A673 (cell line): ENCODE measurements at regions not wholly inside any gene's neighbourhood (a gene's known extent, or its start where the extent isn't known, plus 50 kb on each side); places are given as distances from the start of the nearest gene placed in this dataset.

Experiments used
- BruUV-seq: library from RNA; stranded (reverse); fragments of 400-500 nt; replicated peaks from 2 replicates; lab custom pipeline; 2021; lab: Mats Ljungman, UMichigan
- CTCF ChIA-PET: fragments of 300-600 bp; sonication (Branson Sonifier 250); formaldehyde crosslinking; loops from one replicate; lab custom pipeline; 2022; ENCODE audit warnings: antibody characterized with exemption; lab: Charles Lee
- POLR2A ChIA-PET: fragments of 300-600 bp; sonication (Branson Sonifier 250); formaldehyde crosslinking; loops from one replicate; lab custom pipeline; 2022; ENCODE audit warnings: antibody characterized with exemption; ENCODE audit not compliant: low non-redundant PET; lab: Charles Lee
- DNase-seq: peaks from one replicate; pipeline ENCODE4 v3.0.0-alpha.2; 2015; ENCODE audit warnings: low spot score
- H3K27ac ChIP-seq: fragments of 200-600 bp; sonication (generic); 2 replicates; pipeline ENCODE4 v1.5.1; 2016; ENCODE audit warnings: mixed run types, low read depth, mild to moderate bottlenecking, mixed read lengths, antibody characterized with exemption, low read length; ENCODE audit not compliant: poor library complexity, severe bottlenecking
- H3K27me3 ChIP-seq: fragments of 200-600 bp; sonication (generic); replicated peaks from 2 replicates; pipeline ENCODE4 v1.6.1; 2017; ENCODE audit warnings: mixed run types, low read depth, mild to moderate bottlenecking, mixed read lengths, antibody characterized with exemption, low read length; ENCODE audit not compliant: insufficient read depth, poor library complexity
- H3K36me3 ChIP-seq: fragments of 200-600 bp; sonication (generic); 2 replicates; pipeline ENCODE4 v1.6.1; 2016; ENCODE audit warnings: mixed run types, mild to moderate bottlenecking, mixed read lengths, antibody characterized with exemption, low read length; ENCODE audit not compliant: insufficient read depth, poor library complexity, severe bottlenecking
- H3K4me1 ChIP-seq: fragments of 200-600 bp; sonication (generic); 2 replicates; pipeline ENCODE4 v1.6.1; 2017; ENCODE audit warnings: mixed run types, mild to moderate bottlenecking, mixed read lengths, antibody characterized with exemption, low read length; ENCODE audit not compliant: insufficient read depth, poor library complexity, severe bottlenecking
- H3K4me3 ChIP-seq: fragments of 200-600 bp; sonication (generic); 2 replicates; pipeline ENCODE4 v1.5.1; 2016; ENCODE audit warnings: low read depth, mixed run types, mild to moderate bottlenecking, mixed read lengths, low read length; ENCODE audit not compliant: poor library complexity, severe bottlenecking
- H3K9me3 ChIP-seq: fragments of 200-600 bp; sonication (generic); 2 replicates; pipeline ENCODE4 v1.6.1; 2016; ENCODE audit warnings: mixed run types, low read depth, mild to moderate bottlenecking, mixed read lengths, antibody characterized with exemption, low read length; ENCODE audit not compliant: poor library complexity, severe bottlenecking
- EZH2 ChIP-seq: fragments of 200-600 bp; sonication (generic); IDR thresholded peaks from 2 replicates; pipeline ENCODE4 v1.6.1; 2017; ENCODE audit warnings: borderline replicate concordance, low read depth, mild to moderate bottlenecking, mixed read lengths, antibody characterized with exemption, low read length; ENCODE audit not compliant: poor library complexity, severe bottlenecking
- intact Hi-C: fragments of 100-400 bp; cut with micrococcal nuclease; formaldehyde crosslinking; loops from one replicate; pipeline ENCODE4 v1.10.0; 2022; ENCODE audit not compliant: unreplicated experiment
- TF ChIP-seq, protein P1 (sequence below): fragments of 300-800, 200-600 bp; sonication (generic); conservative IDR thresholded peaks from 2 replicates; pipeline ENCODE4 v1.5.1; 2017; ENCODE audit warnings: low read depth, mild to moderate bottlenecking, antibody characterized with exemption, low read length, moderate library complexity, mixed read lengths

- no peak overlapping the region for H3K27ac ChIP-seq
- H3K4me1 ChIP-seq = peaks cover 8% of the 10 kb centered on the region
- no peaks in the 10 kb centered on the region for H3K27me3 ChIP-seq
- H3K9me3 ChIP-seq = no peaks in the 10 kb centered on the region
- ChIA-PET POLR2A (no interaction called here), CTCF (no interaction called here)
- TF ChIP-seq EZH2 = no peak
- TF ChIP-seq, protein P1, sequence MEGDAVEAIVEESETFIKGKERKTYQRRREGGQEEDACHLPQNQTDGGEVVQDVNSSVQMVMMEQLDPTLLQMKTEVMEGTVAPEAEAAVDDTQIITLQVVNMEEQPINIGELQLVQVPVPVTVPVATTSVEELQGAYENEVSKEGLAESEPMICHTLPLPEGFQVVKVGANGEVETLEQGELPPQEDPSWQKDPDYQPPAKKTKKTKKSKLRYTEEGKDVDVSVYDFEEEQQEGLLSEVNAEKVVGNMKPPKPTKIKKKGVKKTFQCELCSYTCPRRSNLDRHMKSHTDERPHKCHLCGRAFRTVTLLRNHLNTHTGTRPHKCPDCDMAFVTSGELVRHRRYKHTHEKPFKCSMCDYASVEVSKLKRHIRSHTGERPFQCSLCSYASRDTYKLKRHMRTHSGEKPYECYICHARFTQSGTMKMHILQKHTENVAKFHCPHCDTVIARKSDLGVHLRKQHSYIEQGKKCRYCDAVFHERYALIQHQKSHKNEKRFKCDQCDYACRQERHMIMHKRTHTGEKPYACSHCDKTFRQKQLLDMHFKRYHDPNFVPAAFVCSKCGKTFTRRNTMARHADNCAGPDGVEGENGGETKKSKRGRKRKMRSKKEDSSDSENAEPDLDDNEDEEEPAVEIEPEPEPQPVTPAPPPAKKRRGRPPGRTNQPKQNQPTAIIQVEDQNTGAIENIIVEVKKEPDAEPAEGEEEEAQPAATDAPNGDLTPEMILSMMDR = no peak
- no TSS peak for BruUV-seq
- DNase-seq = no peak
- intact Hi-C loops = no loop called here
- no peak overlapping the region for H3K4me3 ChIP-seq
- H3K36me3 ChIP-seq = no peaks in the 10 kb centered on the region
Measured at GRCh38 chr13:99057310-99057975, 79.6 kb upstream of the DOCK9 start.

DNA sequence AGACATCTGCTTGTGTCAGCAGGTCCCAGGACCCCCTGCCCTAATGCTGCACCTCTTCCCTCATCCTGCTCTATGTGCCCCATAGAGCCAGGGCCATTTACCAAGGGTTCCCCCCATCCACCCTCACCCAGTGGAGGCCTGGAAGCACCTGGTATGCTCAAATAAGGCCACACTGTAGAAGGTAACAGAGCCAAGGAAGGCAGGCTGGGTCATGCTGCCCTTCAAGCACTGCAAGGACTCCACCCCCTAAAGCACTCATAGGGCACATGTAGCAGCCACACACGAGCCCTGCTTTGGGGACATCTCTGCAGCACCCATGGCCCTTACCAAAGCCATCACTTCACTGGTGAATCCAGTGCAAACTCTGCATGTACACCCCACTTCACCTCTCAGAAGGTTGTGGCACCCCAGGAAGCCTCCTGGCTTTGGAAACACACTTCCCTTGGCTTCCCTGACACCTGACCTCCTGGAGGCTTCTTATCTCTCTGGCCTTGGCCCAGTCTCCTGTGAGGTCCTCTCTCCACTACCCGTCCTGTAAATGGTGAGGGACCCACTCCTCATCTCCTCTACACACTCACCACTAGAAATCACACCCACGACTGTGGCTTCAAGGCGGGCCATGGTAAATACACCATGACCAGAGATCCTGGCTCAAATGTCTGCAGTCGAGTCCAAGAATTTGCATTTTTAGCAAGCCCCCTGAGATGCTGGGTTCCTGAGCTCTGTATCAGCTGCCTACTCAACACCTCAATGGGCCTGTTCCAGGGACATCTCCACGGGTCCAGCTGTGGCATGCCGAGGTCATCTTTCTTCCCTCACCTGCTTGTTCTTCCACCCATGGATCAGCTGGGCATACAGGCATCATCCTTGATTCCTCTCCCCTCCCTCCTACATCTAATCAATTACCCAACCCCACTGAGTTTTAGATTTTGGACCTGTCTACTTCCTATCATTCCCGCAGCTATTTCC lies 80.9 kb upstream of the DOCK9 start:
- no peak for DNase-seq
- Histone ChIP-seq H3K4me1 (peaks cover 10% of the 10 kb centered on the region), H3K36me3 (no peaks in the 10 kb centered on the region), H3K27ac (no peak overlapping the region), H3K9me3 (no peaks in the 10 kb centered on the region), H3K4me3 (no peak overlapping the region), H3K27me3 (no peaks in the 10 kb centered on the region)
- BruUV-seq = no TSS peak
- ChIA-PET POLR2A (no interaction called here), CTCF (no interaction called here)
- intact Hi-C loops = no loop called here
- TF ChIP-seq, protein P1 = no peak
- TF ChIP-seq EZH2 = no peak

- ChIA-PET CTCF (no interaction called here), POLR2A (no interaction called here)
- TF ChIP-seq, protein P1 = no peak
- no peak for TF ChIP-seq EZH2
- no peak for DNase-seq
- no TSS peak for BruUV-seq
- Histone ChIP-seq H3K36me3 (no peaks in the 10 kb centered on the region), H3K9me3 (no peaks in the 10 kb centered on the region), H3K4me3 (no peak overlapping the region), H3K4me1 (peaks cover 10% of the 10 kb centered on the region), H3K27me3 (no peaks in the 10 kb centered on the region), H3K27ac (no peak overlapping the region)
- intact Hi-C loops = no loop called here
Measured at GRCh38 chr13:99059498-99060075, 81.7 kb upstream of the DOCK9 start.
